Kidney tubule cell (primary cell): ENCODE measurements at regions not wholly inside any gene's neighbourhood (a gene's known extent, or its start where the extent isn't known, plus 50 kb on each side); places are given as distances from the start of the nearest gene placed in this dataset.
"Not testable (repeated sequence)": the region's sequence is repeated elsewhere in the genome, so short reads cannot be mapped to it uniquely, and the experiment has no call there.

Experiments used
- DNase-seq: peaks from one replicate; pipeline ENCODE4 v3.0.0-alpha.2; 2018; ENCODE audit warnings: low spot score

- DNase-seq: peak; percentile 76
Measured at GRCh38 chr6:25181923-25182322, 97.3 kb upstream of the CARMIL1 start.

DNA sequence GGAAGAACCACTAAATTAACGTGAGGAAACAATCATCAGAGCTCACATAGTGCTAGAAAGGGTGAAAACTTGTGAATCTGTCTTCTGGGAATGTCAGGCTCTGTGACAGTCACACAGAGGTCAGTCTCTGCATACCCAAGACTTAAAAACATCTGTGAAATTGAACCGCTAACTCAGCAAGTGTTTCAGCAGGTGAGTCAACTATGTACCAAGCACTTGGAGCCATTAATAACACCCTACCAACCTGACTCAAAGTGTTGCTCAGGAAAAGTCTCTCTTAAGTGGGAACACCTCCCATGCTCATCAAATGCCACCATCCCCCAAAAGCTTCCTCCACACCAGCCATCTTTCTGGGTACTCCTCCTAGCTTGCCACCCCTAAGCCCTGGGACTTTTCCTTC lies 92.3 kb upstream of the CARMIL1 start:
- peak; percentile 31 for DNase-seq

DNA sequence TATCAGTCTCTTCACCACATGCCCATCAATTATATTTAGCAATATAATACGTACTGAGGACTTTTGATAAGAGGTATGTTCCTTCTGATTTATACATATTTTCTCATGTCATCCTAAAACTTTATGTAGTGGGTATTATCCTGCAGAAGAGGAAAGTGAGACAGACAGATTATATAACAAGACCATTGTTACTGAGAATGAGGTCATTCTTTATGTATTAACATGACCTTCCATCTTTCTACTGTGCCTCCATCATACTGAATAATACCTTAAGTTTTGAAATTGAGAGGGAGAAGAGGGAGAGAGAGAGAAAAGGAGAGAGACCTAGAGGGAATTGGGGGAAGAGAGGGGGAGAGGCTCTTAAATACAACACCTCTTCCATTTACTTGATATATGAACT lies 90.9 kb upstream of the CARMIL1 start:
- no peak for DNase-seq

DNA sequence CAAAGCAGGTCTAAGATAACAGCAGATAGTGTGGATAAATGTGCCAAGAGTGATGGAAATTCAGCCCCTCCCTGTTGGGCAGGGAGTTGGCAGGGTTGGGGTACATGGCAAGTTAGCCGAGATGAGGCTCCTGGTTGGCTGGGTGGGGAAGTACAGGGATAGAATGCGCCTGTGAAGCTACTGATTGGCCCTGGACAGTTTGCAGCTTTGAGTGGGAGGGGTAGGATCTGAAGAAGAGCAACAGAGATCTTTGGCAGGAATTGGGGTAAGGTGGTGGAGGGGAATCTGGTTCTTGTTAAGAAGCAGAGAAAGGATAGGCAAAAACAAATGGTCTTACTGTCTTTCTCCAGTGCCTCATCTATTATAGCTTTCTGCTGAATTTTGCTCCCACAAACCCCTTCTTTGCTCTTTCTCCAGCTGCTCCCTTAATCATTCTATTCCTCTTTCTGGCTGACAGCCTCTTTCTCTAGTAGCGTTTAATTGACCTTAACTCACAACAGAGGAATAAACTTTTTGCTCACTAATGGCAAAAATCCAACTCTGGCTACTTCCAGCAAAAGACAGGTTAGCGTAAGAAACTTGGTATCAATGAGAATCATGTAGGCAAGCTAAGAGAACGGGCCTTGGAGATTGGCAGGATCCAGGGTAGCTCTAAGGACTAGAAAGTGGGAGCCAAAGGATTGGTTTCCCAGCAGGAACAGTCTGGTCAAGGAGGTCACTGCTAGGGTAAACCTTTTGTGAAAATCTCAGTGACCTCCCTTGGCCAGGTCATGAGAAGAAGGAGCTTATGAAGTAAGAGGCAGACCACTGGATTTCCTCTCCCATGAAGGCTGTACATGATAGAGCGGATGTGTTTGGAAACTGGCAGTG lies 86.3 kb upstream of the CARMIL1 start:
- DNase-seq: peak; percentile 75

DNA sequence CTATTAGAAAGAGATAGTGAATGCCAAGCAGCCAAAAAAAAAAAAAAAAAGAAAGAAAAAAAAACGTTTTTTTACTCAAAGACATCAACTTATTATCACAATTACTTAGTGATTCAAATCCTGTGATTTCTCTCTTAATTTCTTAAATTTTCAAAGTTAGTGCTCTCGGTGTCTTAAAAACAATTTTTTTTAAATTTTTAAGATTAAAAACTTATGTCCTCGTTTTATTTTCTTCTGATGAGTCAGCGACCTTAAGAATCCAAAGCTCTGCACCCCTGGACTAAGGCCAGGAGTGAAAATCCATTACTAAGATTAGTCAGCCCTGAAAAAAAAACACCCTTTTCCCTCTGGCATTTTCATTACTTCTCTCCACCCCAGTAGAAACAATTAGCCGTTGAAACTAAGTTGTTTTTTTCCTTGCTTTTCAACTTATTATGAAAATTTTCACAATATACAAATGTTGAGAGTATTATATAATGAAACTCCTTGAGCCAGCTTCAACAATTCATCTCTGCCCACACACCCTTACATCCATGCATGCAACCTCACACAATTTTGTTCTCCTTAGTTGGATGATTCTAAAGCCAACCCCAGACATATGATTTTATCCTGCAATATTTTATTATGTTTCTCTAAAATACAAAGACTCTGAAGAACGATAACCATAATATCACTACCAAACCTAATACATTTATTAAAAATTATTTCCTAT lies 85.6 kb upstream of the CARMIL1 start:
- DNase-seq: peak; percentile 85

- DNase-seq: no peak
Measured at GRCh38 chr6:25194172-25194678, 84.9 kb upstream of the CARMIL1 start.

- DNase-seq: no peak
Measured at GRCh38 chr6:25196464-25196863, 82.7 kb upstream of the CARMIL1 start.

- DNase-seq: no peak
Measured at GRCh38 chr6:25197111-25197510, 82.1 kb upstream of the CARMIL1 start.

DNA sequence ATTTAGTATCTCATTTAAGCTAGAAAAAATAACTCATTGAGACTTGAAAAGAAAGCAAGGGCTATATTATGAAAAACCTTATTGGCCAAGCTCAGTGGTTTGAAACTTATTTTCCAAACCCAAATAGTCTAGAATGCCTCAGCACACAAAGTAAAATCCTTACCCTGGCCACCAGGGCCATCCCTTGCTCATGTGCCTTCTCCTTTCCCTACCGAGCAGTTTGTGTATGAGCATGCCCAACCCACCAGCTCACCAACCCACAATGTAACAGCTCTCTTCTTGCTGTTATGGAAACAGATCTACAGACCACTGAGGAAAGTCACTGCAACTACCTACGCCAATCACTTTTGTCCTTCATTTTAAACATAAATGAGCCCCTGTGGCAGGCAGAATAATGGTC lies 79.6 kb upstream of the CARMIL1 start:
- DNase-seq: no peak

GRCh38 chr6:25202504-25202903 lies 76.7 kb upstream of the CARMIL1 start:
- no peak for DNase-seq

GRCh38 chr6:25205629-25206028 lies 73.5 kb upstream of the CARMIL1 start:
- DNase-seq: no peak

DNA sequence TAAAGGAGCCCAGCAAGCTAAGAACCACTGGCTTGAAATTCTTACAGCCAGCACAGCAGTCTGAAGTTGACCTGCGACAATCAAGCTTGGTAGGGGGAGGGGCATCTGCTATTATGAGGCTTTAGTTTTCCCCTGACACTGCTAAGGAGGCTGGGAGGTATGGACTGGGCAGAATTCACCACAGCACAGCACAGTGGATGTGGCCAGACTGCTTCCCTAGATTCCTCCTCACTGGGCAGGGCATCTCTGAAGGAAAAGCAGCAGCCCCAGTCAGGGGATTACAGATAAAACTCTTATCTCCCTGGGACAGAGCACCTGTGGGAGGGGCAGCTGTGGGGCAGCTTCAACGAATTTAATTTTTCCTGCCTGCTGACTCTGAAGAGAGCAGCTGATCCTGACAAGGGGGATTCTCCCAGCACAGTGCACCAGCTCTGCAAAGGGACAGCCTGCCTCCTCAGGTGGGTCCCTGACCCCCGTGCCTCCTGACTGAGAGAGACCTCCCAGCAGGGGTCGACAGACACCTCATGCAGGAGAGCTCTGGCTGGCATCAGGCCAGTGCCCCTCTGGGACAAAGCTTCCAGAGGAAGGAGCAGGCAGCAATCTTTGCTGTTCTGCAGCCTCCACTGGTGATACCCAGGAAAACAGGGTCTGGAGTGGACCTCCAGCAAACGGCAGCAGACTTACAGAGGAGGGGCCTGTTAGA lies 71.6 kb upstream of the CARMIL1 start:
- not testable (repeated sequence) for DNase-seq

DNA sequence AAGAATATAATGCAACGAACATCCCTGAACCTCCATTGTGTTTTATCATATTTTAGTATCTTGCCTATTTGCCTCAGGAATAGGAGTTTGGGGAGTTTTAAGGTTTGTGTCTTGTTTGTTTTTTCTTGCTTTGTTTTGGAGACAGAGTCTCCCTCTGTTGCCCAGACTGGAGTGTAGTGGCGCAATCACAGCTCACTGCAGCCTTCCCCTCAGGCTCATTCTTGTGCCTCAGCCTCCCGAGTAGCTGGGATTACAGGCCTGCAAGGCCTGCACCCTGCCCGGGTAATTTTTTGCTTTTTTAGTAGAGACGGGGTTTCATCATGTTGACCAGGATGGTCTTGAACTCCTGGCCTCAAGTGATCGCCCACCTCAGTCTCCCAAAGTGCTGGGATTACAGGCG lies 63.3 kb upstream of the CARMIL1 start:
- DNase-seq: no peak

GRCh38 chr6:25217302-25217701 lies 61.9 kb upstream of the CARMIL1 start:
- no peak for DNase-seq

- DNase-seq: no peak
Measured at GRCh38 chr6:25217829-25218228, 61.3 kb upstream of the CARMIL1 start.

GRCh38 chr6:25218346-25218745 lies 60.8 kb upstream of the CARMIL1 start:
- DNase-seq: no peak

- DNase-seq: no peak
Measured at GRCh38 chr6:25219216-25219916, 59.8 kb upstream of the CARMIL1 start.

DNA sequence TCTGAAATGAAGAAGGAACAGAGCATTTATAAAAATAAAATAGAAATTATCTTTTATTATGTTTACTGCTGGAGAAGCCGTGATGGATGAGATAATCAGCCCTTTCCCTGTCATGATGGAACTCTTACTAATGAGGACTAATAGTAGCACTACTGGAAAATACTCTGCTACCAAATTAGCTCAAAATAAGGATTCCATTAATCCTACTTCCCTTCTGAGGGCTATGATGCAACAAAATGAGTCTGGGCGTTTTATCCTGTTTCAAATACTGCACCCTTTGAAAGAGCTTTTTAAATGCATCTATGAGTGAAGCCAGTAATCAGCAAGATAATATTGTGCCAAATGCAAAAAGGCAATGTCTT lies 59.3 kb upstream of the CARMIL1 start:
- DNase-seq: no peak

DNA sequence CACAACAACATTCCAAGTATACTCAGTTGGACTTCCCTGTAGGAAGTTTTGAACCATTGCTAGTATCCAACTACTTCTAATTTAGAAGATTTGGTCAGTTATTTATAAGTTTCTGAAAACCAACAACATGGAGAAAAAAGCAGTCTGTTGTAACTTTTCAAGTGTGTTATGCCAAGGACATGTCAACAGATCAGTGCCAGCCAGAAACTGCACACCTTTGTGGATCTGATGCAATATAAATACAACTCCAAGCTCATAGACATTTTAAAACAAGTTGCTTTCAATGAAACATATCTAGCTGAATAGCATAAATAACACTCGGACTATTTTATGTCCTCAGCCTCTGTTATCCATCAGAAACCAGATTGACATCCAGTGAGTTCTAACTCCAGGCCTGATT lies 58.3 kb upstream of the CARMIL1 start:
- DNase-seq: no peak

DNA sequence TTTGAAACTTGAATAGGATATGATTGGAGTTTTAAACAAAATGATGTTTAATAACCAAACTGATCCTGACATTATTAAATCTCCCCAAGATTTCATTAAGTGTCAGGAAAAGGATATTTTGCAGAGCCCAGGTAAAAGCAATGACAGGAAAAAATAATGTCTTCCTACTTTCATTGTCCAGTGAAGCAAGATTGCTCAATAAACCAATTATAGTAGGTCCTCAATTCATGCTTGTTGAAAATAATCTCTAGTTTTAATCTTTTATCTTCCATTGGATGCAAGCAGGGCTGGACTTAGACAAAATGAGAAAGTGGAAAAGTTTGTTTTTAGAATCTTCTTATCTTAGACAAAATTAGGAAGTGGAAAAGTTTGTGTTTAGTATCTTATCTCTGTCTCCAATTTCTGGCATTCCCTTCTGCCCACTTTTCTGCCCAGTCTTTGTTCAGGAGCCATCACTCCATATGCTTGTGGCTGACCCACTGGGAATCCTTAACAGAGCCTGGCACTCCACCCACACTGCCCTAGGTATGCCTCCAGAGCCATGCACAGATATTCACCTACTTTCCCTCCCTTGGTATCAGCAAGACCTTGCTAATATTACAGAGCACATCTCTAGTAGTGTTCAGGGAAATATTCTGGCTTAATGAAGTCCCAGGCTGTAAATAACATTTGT lies 57.0 kb upstream of the CARMIL1 start:
- DNase-seq: no peak

- DNase-seq: peak; percentile 72
Measured at GRCh38 chr6:25223490-25223991, 55.6 kb upstream of the CARMIL1 start.
